Ureter (tissue), 1 donor: ENCODE measurements at regions not wholly inside any gene's neighbourhood (a gene's known extent, or its start where the extent isn't known, plus 50 kb on each side); places are given as distances from the start of the nearest gene placed in this dataset.
"Not testable (repeated sequence)": the region's sequence is repeated elsewhere in the genome, so short reads cannot be mapped to it uniquely, and the experiment has no call there.

Experiments used
- DNase-seq: peaks from one replicate; pipeline ENCODE4 v3.0.0-alpha.2; 2020; ENCODE audit warnings: low spot score
- donor health status: DM: yes; HTN: yes; CAD: no.

DNA sequence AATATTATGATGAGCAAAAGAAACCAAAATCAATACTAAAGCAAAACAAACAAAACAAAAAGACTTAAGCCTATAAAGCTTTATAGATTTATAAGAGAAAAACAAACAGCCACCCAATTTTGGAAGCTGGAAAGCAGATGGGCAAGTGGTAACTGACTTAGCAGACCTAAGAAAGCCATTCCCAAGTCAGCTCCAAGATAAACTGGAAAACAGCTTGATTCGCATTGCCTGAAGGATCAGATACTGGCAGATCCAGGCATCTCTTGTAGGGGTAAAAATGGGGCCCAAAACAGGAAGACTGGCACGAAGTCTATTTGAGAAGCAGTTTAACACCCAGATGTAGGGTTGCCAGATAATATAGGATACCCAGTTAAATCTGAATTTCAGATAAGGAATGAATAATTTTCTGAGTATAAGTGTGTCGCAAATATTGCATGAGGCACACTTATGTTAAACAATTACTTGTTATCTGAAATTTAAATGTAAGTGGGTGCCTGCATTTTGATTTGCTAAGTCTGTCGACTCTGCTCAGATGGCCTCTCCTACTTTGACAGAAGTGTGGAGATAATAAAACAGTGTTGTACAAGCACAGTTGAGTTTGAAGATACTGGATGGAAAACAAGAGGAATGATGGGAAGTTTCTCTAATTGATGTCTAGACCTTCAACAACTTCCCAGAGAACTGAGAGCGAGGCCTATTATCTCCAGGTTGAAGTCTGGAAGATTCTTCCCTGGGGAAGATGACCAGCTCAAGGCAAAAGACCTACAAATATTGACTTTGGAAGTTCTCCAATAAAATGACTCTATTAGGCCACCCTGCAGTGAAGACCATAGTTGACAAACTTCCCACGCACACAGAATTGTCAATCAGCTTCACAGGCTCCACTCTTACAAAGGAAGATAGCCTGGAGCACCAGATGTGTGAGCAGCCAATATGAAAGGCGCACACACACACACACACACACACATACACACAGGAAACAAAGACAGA lies 113.4 kb downstream of the FAM50B start:
- no peak for DNase-seq

- DNase-seq = no peak
These were observed 114.3 kb downstream of the FAM50B start for GRCh38 chr6:3963426-3963825.

- DNase-seq = no peak
These were observed 113.7 kb downstream of the FAM217A start for GRCh38 chr6:3965071-3965718.

DNA sequence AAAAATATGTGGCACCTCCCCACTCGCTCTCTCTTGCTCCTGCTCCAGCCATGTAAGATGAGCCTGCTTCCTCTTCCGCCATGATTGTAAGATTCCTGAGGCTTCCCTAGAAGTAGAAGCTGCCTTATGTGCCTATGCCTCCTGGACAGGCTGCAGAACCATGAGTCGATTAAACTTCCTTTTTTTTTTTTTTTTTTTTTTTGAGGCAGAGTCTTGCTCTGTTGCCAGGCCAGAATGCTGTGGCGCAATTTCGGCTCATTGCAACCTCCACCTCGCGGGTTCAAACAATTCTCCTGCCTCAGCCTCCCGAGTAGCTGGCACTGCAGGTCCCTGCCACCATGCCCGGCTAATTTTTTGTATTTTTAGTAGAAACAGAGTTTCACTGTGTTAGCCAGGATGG lies 112.5 kb downstream of the FAM217A start:
- DNase-seq = no peak

GRCh38 chr6:3970097-3970496 lies 108.8 kb downstream of the FAM217A start:
- no peak for DNase-seq

DNA sequence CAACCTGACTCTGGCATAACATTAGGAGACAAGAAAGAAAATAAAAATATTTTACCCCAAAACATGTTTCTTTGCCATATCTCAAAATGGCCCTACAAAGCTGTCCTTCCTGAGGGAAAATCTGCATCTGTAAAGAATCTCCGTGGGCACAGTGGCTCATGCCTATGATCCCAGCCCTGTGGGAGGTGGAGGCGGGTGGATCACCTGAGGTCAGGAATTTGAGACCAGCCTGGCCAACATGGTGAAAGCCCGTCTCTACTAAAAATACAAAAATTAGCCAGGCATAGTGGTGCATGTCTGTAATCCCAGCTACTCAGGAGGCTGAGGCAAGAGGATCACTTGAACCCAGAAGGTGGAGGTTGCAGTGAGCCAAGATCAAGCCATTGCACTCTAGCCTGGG lies 105.8 kb downstream of the FAM217A start:
- DNase-seq = not testable (repeated sequence)

- DNase-seq = no peak
These were observed 100.8 kb downstream of the FAM217A start for GRCh38 chr6:3977875-3978711.

GRCh38 chr6:3978966-3979365 lies 100.0 kb downstream of the FAM217A start:
- DNase-seq = not testable (repeated sequence)

- no peak for DNase-seq
These were observed 97.0 kb downstream of the FAM217A start for GRCh38 chr6:3981917-3982316.

DNA sequence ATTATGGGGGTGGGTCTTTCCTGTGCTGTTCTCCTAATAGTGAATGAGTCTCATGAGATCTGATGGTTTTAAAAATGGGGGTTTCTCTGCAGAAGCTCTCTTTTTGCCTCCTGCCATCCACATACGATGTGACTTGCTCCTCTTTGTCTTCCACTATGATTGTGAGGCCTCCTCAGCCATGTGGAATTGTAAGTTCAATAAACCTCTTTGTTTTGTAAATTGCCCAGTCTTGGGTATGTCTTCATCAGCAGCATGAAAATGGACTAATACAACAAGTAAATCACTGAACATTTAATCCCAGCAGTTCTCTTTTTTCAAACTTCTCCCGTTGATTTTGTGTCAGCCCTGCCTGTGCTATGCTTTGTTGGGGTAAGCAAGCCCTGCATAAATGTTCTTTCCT lies 95.2 kb downstream of the FAM217A start:
- DNase-seq = no peak

GRCh38 chr6:3984494-3984893 lies 94.4 kb downstream of the FAM217A start:
- no peak for DNase-seq

GRCh38 chr6:3986241-3986640 lies 92.7 kb downstream of the FAM217A start:
- DNase-seq = no peak

DNA sequence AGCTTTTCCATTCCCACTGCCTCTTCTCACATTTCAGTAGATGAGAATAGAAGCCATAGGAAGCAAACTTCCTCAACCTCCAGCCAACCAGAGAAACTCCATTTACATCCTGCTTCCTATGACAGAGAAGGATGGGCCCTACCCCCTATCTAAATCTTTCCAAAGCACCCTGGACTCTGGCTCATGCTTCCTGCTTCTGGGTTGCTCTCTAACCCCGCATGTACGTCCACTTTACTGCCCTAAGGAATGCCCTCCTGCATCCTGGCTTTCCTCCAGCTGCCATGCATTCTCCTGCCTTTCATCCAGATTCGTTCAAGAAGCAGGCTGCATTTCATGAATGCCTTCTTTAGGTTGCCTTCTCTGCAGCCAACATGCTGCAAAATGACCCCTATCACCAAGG lies 91.9 kb downstream of the FAM217A start:
- DNase-seq = no peak

DNA sequence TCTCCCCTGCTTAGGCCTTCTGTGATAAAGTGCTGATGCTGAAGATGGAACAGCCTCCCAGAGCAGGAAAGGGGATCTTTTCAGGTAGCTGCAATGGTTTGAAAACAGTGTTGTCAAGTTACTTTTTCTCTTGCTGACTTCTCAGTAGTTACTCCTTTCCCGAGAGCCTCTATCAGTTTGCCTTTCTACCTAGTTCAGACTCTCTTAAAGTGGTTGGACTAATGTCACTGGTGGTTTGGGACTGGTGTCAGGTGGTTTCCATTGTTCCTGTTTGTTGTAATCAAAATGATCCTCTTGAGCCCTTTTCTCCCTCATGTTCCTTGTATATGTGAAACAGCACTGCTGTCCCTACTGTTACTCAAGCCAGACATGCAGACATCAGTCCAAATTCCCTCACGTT lies 91.4 kb downstream of the FAM217A start:
- no peak for DNase-seq

DNA sequence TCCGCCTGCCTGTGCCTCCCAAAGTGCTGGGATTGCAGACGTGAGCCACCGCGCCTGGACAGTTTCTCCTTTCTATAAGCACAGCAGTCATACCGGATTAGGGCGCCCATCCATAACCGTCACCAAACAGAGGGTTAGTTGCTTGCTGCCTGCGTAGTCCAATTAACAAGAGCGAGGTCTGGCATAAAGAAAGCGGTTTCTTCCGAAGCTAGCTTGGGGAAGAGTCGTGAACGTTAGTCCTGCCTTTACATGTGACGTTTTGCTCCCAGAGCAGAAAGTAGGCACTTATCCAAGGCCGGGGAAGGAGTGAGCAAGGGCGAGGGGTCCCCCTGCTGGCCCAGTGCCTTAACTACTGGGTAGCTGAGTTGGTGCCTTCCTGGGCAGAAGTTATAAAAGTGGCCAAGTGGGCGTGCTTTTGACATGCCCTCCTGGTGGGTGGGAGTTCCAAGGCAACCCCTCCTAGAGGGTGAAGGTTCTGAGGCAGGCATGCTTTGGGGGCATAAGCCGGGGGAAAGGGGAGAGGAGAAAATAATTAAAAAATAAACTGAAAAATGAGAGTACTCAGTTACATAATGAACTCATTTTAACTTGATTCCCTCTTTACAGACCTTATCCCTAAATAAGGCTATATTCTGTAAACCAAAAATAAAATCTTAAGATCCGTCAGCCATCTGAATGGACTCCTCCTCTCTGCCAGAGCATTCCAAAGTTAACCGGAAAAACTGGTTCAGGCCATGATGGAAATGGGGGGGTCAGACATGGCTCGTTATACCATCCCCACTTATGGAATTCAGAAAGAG lies 88.0 kb downstream of the FAM217A start:
- peak; percentile 92 for DNase-seq

GRCh38 chr6:3991941-3992340 lies 87.0 kb downstream of the FAM217A start:
- no peak for DNase-seq

- DNase-seq = no peak
These were observed 82.6 kb downstream of the FAM217A start for GRCh38 chr6:3996349-3996748.

- no peak for DNase-seq
These were observed 81.7 kb downstream of the FAM217A start for GRCh38 chr6:3997177-3997770.

DNA sequence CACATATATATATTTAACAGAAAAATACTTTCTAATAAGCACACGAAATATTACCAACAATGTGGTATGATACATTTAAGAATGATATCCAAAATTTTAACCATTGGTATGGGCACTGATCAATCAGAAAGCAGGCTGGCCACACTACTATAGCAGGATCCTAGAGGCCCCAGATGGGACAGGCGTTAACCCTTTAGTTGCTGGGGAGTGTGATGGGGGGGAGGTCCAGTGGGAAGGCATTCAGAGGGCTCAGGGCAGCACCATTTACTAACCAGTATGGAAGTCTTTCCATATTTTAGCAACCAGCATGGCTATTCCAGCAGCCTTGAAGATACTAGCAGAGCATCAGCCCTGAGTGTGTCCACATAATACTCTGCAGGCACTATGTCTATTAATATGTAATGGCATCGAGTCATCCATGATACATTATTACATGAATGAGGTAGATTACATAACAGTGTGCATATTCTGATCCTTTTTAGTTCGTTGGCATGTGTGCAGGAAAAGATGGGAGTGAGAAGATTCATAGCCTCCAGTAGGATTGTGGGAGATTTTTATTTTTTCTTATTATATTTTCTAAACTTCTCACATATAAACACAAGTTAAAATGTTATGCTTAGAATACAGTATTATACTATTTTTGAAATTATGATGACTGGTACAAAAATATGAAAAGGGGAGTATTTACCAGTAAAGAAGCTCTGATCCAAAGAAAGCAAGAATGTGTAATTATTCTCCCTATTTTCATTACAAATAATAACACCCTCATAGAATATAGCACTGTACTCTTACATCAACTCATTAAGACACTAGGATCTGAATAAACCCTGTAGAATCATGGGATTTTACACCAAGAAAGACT lies 78.9 kb downstream of the FAM217A start:
- DNase-seq = no peak

DNA sequence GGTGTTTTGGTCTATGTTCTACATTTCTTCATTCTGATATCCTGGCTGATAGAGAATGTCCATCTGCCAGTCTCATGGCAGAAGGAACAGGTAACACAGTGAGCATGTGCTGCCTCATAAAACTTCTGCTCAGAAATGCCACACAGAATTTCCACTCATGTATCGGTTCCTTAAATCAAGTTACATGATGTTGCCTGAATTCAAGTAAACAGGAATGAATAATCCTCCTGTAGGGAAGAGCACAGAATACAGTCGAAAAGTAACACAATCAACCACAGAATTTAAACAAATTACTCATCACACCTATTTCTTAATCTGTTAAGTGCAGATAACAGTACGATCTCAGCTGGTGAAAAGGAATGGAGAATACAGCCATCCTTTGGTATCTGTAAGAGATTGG lies 74.7 kb downstream of the FAM217A start:
- no peak for DNase-seq
